Activated CD4-positive, alpha-beta T cell treated with anti-CD3 and anti-CD28 coated beads, Interleukin-2, amount 50 U/mL, for 4 hours (primary cell): ENCODE measurements at regions not wholly inside any gene's neighbourhood (a gene's known extent, or its start where the extent isn't known, plus 50 kb on each side); places are given as distances from the start of the nearest gene placed in this dataset.
A peak's percentile ranks its signal among the peaks of the same experiment; 100 is the strongest.

Experiments used
- DNase-seq, 2 experiments: peaks; one replicate each; pipeline ENCODE4 v3.0.0-alpha.2; 2020

DNA sequence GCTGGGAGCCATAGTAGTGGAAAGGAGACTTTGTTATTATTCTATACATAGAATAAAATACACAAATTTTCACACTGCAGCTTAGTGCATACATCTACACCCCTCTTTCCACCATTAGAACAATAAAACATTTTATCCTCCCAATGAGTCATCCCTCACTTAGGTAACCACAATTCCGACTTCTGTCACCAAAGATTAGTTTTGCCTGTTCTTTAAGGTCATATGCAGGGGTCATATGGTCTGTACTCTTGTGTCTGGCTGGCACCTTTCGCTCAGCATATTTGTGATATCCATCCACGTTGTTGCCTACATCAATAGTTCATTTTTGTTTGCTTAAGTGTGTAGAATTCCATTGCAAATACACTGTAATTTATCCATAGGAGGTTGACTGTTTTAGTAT lies 399.4 kb downstream of the SHQ1 start:
- no peak for DNase-seq

DNA sequence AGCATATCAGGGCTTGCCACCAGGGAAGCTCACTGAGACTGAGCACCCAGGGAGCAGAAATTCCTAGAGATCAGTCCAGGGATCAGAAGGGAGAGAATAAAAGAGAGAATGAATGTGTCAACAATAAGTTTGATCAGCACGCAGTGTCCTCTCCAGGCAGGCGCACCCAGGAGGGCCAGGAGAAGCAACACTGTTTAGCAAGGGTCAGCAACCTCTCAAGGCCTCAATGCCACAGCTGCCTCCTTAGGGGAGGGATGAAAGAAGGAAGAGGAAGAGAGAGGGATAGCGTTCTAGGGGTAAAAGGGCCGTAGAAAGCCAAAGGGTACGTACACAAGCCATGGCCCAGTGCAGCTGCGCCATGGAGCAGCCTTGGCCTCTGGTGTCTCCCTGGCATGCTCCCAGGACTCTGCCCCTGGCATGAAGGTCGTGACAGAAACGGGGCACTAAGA lies 399.8 kb downstream of the SHQ1 start:
- DNase-seq, result no peak

DNA sequence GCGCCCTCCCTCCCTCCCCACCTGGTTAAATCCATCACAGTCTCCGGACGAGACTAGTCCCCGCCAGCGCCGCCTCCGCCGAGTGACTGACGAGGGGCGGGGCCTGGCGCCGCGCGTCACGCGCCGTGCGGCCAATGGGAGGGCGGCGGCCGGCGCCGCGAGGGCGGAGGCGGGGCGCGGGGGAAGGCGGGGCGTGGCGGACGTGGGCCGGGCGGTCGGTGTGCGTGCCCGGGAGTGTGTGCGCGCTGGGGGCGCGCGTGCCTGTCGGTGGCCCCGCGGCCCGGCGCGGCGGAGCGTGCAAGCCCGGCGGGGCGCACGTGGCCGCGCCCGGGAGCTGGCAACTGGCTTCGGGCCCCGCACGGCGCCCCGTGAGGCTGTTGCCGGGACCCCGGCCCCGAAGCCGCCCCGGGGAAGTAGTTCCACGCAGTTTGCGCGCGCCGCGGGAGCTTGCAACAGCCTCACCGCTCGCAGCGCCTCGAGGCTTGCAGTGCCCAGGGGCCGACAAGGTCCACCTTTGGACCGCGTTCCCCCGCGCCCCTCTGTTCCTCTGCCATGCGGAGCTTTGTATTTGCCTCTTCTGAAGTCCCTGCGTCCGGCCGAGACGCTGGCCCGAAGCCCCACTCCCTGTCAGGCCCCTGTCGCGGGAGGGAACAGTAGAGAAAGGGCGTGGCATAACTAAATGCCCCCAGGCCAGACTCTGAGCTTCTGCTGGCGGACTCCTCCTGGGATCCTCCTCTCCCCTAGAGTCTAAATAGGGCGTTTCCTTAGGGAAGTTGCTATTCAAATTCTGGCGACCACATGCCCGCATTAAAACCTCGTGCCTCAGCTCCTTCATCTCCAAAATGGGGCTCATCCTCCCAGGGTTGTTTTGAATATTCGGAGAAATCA lies 400.9 kb downstream of the SHQ1 start:
- DNase-seq, result peak; percentile 89

DNA sequence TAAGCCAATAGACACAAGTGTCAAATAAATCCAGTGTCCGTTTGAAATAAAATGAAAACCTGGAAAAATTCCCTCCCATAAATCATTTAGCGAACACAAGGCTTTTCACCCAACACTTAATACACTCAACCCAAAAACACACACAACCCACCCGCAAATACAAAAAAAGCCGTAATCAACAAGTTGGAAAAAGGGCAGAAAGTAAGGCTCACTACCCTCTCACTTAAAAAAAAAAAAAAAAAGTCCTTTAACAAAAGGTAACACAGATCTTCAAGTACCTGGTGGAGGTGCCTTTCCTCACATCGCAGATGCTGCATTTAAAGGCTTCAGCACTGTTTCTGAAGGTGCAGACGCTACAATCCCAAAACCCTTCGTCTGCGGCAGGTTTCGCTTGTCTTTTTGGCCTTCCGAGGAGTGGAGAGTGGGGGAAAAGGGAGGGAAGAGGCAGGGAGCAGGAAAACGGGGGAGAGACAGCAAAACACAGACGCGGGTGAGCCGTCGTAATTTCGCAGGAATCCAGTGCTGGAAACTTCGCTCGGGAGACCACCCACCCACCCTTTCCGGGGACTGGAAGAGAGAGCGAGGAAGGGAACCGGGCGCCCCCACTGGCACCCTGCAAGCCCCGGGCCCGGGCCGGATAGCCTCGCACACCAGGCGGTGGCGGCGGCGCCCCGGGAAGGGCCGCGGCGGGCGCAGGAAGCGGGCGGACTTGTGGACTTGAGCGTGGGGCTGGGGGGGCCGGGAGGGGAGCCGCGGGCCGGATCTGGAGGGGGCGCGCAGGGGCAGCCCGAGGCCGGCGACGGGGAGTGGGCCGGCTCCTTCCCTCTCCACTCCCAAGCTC lies 401.8 kb downstream of the SHQ1 start, which contains the start of gene RYBP:
RYBP (minus strand) TSS at position 404 of the 841 bp plus-strand sequence.
- peak in 1 of 2 experiments; percentile 19 for DNase-seq

DNA sequence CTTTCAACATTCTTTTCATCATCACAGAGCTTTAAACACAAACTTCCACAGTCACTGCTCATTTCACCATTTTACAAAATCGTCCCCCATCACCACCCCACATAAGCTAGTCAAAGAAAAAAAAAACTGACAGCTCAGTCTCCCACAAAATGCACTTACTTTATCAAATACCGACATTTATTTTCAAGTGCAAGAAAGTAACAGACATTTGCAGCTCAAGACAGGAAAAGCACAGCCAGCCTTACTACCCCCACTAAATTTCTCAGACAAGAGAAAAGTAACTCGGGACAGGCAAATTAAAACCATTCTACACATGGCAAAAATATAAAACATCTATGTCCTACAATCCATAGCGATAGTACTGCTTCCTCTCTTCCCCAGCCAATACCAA lies 402.4 kb downstream of the SHQ1 start:
- no peak for DNase-seq

DNA sequence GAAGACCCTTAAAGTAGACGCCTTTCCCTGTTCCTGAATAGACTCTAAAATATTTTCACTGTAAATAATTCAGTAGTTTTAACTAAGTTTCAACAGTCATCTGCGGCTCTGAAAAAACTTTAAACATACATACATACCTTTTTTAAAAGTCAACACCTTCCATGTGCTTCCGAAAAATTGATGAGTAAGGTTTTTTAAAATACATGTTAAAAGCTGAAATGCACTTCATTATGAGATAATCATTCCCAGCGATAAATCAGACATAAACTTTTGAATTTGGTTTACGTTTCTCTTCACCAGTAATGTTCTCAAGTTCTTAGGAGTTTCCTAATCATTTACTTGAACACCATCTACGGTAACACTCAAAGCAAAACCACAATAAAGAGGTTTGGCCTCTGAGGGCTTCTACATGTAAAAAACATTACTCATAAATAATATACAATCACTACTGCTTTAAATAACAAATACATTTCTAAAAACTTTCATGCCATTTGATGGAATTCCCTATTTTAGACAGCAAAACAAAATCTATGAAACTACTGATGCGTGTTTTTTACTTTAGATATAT lies 403.5 kb downstream of the SHQ1 start:
- no peak for DNase-seq

DNA sequence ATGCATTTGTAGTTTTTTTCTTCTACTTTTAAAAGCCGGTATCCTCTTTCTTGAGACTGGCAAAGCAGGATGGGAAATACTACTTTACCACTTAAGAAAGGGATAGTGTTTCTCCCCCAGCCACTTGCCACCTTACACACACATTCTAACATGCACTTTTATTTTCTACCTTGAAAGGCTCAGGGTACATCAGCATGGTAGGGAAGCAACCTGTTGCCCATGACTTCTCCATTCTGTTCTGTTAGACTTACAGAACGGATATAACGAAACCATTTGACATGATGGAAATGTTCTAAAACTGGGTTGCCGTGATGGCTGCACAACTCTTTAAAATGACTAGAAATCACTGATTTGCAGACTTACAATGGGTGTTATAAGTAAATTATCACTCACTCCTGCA lies 405.5 kb downstream of the SHQ1 start:
- DNase-seq, result no peak

DNA sequence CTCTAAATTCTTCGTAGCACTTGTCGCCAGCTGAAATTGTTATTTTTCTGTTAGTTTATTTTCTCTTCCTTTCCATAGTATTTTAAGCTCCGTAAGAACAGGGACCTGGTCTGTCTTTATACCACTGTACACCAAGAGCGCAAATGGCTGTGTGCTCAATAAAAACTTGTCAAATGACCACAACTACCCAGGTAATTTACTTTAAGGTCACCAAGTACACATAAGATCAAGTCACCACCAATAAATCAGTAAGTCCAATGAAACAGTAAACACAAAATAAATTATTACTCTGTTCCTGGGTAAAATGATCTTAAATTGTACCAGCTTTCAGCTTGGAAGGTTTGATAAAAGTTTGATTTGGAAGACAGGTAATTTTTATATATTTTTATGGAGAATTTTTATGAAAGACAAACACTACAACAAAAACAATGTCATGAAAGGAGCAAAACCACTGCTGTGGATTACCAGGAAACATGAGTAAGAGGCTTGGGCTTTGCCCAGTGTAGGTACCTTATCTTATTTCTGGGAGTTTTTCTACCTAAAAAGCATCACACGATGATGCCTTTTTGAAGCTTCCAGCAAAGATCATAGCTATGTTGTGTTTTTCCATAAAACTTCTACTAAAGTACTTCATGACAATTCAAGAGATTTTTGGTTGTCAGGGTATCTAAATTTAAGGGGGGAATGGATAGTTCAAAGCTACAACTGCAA lies 406.8 kb downstream of the SHQ1 start:
- DNase-seq, result no peak

DNA sequence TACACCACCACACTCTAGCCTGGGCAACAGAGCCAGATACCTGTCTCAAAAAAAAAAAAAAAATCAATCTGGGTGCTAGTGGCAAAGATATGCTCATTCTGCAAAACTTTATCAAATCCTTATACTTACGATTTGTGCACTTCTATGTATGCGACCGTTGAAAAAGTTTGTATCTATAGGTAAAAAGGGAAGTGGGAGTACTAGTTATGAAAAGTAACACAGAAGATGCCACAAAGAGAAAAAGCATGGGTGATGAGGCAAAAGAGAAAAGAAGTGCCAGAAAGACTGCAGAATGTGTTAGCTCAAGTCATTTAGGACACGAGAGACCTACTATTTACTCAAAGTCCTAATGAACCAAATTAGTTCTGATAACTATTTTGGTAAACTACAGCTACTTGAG lies 407.8 kb downstream of the SHQ1 start:
- no peak for DNase-seq

DNA sequence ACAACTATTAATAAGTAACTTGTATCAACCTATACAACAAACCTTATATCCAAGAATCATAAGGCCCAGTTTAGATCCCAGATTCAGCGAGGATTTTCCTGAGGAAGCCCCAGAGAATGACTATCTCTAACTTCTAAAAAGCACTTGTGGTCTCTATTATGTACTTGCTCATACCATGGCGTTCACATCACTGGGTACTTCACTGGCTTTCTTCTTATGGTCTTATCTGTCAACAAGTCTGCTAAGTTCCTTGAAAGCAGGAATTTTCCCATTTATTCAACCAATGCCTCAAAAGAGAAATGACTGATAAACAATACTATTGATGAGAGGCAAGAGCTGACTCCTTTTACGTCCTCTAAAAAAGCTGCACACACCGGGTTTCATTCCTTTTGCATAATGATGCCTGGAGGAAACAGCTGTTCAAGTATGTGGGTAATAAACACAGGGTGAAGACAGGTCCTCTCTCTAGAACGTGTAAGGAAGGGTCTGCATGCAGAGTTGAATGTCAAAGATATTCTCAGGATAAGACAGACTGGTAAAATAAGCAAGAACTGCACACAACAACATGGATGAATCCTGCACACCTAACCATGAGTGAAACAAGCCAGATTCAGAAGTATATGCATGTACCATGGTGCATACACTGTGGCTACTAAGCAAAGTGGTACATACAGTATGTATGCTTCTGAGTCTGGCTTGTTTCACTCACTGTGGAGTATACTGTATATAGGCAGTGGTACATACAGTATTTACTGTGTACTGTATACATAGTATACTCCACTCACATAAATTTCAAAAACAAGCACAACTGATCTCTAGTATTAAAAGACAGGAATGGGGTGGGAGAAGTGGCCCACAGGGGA lies 408.7 kb downstream of the SHQ1 start:
- no peak for DNase-seq

DNA sequence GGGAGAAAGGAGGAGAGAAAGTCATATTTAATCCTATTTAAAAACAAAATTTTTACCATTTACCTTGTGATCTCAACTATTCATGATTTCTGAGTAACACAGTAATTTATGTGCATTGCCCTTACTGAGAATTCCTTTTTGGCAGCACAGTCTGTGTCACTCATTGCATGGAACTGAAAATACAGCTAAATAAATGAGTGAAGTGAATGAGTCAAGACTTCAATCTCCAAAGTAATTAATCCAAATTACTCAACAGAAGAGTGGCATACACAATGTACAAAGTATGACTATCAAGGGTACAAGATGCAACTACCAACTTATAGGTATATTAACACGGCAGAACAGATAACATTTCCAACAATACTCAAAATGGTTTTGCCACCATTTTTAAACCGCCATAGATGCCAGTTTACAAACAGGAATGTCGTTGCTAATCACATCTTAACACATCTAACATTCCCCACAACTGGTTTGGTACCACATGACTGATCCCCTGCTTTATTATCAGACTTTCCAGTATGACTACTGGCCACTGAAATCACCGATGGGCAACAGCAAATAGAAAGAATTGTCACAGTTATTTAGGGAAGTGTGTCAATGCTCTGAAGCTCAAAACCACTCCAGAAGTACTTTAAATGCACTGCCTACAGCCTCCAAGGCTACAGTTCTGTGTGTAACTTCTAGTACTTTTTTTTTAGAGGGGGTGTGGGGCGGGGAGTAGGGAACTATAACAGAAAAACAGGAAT lies 410.4 kb downstream of the SHQ1 start:
- no peak for DNase-seq

DNA sequence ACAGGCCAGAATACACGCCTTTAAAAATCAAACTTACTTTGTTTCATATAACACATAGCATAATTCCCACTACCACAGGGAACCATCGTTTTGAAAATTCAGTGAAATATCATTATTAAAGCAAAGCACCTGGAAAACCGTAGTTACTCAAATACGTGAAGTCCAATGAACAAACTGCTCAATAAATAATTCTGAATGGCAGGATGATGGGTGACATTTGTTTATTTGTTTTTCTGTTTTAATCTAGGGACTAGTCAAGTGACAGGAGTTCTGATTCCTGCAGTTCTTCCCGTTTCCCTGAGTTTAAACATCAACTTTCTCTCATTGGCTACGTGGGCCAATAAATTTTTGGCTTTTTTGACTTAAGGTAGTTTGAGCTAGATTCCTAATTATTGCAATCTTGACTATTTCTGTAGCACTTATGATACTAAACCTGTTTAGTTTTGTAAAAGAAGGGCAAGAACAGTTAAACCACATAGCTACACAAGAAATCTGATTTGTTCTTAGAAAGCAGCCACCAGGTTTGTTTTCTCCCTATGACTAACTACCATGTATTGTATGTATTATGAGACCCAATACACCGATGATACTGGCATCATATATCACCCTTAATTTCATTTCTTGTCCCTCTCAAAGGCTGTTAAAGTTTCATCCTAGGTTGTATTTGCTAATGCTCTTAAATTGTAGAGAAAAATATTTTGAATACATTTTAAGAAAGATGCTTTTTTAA lies 411.2 kb downstream of the SHQ1 start:
- no peak for DNase-seq

DNA sequence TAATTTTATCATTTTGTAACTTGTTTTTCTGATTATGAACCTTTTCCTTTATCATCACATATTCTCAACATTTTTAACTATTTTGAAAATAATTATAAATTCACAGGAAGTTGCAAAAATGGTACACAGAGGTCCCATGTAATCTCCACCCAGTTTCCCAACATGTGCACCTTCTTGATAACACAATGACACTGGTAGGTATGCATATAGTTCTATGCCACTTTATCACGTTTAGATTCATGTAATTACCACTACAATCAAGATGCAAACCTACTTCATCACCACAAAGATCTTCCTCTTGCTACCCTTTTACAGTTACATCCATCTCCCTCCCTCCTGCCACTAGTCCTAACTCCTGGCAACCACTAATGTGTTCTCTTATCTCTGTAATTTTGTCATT lies 413.9 kb downstream of the SHQ1 start:
- no peak for DNase-seq

DNA sequence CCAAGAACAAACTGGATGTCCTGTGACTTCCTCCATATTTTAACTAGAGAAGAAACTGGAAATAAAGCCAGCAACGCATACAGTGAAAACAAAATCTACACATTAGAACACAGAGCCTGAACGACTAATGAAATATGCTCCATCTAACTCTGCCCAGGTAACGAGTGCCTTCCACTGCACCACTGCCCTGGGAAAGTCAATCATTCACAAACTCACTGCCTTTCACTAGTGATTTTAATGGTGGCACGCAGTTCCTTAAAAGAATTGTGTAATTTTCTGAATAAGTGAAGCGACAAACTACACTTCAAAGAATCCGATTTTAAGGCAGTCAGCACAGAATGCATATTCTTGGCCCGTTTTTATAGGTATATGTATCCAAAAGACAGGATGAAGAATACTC lies 416.0 kb downstream of the SHQ1 start:
- no peak for DNase-seq

DNA sequence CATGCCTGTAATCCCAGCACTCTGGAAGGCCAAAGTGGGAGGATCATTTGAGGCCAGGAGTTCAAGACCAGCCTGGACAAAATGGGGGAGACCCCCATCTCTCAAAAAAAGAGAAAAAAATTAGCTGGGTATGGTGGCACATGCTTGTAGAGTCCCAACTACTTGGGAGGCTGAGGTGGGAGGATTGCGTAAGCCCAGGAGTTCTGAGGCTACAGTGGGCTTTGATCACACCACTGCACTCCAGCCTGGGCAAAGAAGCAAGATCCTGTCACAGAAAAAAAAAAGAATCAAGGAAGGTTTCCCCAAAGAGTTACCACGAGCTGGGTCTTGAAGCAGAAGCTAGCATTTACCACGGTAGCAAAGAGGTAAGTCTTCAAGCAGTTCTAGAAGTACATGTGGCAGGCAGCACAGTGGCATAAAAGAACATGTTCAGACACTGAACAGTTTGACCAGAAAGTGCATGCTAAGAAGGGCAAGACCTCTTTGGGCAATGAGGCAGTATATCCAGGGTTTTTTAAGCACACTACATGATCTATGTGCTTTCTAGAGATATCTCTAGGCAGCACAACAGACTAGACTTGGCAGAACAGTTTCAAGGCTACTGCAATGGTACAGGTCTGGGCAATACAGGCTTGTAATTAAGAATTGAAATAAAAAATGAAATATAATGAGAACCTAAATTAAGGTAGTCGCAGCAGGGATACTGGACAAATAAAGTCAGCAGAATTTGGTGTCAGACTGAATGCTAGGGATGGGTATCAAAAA lies 418.5 kb downstream of the SHQ1 start:
- no peak for DNase-seq

DNA sequence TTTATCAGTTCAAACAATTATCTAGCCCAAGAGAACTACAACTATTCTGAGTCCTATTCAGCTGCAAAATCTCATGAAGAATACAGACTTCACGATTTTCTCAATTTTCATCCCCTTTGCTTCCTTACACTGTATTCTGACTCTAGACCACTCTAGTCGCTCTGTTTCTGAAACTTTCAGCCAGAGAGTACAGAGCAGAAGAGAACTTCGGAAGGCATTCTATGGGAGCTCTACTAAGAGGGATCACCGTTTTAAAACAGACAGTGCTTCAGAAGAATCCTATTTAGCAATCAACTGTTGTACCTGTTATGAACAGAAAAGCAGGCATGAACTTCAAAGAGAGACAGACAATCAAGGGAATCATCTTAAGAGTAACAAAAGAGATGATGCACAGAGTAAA lies 419.4 kb downstream of the SHQ1 start:
- no peak for DNase-seq

DNA sequence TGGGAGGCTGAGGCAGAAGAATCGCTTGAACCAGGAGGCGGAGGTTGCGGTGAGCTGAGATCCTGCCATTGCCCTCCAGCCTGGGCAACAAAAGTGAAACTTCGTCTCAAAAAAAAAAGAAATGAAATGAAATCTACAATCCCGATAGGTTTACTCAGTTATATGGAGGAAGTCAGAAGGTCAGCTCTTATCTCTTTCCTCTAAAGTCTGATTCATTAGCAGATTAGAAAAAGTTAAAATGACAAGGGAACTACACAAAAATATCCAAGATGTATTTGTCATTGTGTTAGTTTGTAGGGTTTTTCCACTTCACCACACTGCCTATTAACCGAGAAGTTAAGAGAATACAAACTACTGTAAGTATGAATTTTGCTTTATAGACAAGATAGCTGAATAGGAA lies 420.6 kb downstream of the SHQ1 start:
- DNase-seq, result no peak

DNA sequence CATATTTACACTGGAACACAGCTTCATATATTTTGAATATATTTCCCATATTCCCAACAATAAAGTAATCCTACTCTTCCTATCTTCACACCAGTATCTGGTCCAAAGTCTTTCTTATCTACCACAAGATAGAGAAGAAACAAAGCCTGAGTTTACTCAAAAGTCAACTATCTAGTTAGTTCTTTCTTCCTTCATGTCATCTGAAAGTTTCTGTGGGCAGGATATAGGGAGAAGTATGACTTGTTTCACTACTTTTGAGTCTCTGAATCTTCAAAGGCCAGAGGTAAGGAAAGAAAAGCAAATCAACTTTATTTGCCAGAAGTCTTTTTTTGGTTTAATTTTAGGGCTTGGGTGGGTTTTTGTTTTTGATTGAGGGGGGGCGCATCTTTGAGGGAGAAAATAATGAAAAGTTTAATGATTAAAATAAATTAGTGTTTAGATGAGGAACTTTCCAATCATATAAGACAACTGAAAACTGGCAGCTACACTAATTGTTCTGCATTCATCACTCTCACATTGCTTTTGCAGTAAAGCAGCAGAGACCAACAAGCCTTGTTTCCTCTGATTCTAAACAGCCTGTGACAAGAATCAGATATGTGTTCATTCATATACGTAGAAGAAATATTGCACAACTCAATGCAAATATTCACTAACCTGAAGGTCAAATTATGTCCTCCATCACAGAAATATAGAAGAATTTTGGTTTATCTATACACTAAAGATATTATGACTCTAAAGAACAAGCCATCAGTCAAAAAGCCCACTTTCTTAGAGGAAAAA lies 421.4 kb downstream of the SHQ1 start:
- no peak for DNase-seq

DNA sequence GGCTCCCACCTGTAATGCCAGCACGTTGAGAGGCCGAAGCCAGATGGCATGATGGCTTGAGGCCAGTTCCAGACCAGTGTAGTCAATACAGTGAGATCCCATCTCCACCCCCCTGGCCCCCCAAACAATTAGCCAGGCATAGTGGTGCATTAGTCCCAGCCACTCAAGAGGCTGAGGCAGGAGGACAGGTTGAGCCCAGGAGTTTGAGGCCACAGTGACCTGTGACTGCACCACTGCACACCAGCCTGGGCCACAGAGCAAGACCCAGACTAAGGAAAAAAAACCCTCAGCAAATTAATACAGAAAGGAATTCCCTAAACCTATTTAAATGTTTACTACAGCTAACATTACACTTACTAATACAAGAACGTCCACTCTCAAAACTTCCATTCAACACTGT lies 424.6 kb downstream of the SHQ1 start:
- DNase-seq, result no peak
